Tibial nerve (tissue), 4 donors: ENCODE measurements at regions not wholly inside any gene's neighbourhood (a gene's known extent, or its start where the extent isn't known, plus 50 kb on each side); places are given as distances from the start of the nearest gene placed in this dataset.

Source experiments
- DNase-seq, 2 donors: peaks; one replicate each; pipeline ENCODE4 v3.0.0-alpha.2; 2019; ENCODE audit warnings: low spot score in 2 of 2
- H3K27ac ChIP-seq, 4 donors: fragments of 200-600 bp; sonication (generic) in 3 of 4; one replicate each; pipeline ENCODE4 v1.5.1; 2017 to 2019; ENCODE audit warnings: mild to moderate bottlenecking in 1 of 4
- H3K27me3 ChIP-seq, 2 donors: fragments of 200-600 bp; sonication (generic) in 1 of 2; one replicate each; pipeline versions ENCODE4 v1.5.1 to v1.6.0; 2017 to 2019
- H3K36me3 ChIP-seq, 3 donors: fragments of 200-600 bp; sonication (generic); one replicate each; pipeline ENCODE4 v1.5.1; 2018 to 2019
- H3K4me1 ChIP-seq, 4 donors: fragments of 200-600 bp; sonication (generic) in 3 of 4; one replicate each; pipeline ENCODE4 v1.5.1; 2017 to 2019
- H3K4me3 ChIP-seq, 4 donors: fragments of 200-600 bp; sonication (generic) in 3 of 4; one replicate each; pipeline ENCODE4 v1.5.1; 2017 to 2019; ENCODE audit warnings: mild to moderate bottlenecking in 1 of 4, moderate library complexity in 1 of 4
- H3K9me3 ChIP-seq, 4 donors: fragments of 200-600 bp; sonication (generic) in 3 of 4; one replicate each; pipeline ENCODE4 v1.5.1; 2017 to 2019
- CTCF ChIP-seq, 5 experiments: fragments of 200-600 bp in 3 of 5; fragments of 450-650 bp in 2 of 5; sonication (generic) in 3 of 5; IDR thresholded peaks; one replicate each; pipeline ENCODE4 v1.5.1; 2016 to 2019; ENCODE audit warnings: antibody characterized with exemption in 5 of 5, mild to moderate bottlenecking in 3 of 5, moderate library complexity in 2 of 5
- EP300 ChIP-seq, 2 donors: sonication (generic); formaldehyde crosslinking; IDR thresholded peaks; one replicate each; pipeline ENCODE4 v1.6.1; 2017; ENCODE audit warnings: antibody characterized with exemption in 2 of 2, mild to moderate bottlenecking in 1 of 2
- POLR2A ChIP-seq, 2 donors: fragments of 450-650 bp; IDR thresholded peaks; one replicate each; pipeline ENCODE4 v1.6.1; 2017; ENCODE audit warnings: antibody characterized with exemption in 2 of 2, mild to moderate bottlenecking in 2 of 2, moderate library complexity in 2 of 2
- WGBS, 2 donors: methylation state at CpG; one replicate each; pipeline ENCODE4 v1.1.5; 2018; 5-methylcytosine and 5-hydroxymethylcytosine counted together

DNA sequence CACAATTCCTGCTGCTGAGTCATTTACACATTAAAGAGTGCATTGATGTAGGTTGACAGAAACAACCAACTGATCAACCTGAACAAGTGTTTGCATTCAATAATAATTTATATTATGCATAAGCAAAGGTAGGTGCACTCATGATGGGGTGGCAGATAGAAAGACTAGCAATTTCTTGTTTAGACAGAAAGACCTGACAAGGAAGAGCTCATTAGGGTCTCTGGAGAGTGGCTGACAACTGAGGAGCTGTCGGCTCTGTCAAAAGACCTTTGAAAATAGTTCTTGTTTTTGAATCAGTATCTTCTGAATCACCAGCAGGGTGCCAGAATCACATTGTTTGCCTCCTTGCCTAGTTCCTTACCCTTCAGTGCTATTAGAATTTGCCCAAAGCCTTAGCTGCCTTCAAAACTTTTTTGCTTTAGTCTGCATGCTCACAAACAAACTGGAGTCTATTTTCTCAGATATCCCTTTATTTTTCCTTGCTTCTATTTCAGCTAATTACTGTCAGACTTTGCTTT lies 234.7 kb downstream of the BTG1 start:
- TF ChIP-seq CTCF (IDR thresholded peaks at IDR 0.05): no peak
- no peak for TF ChIP-seq EP300 (IDR thresholded peaks at IDR 0.05)
- TF ChIP-seq POLR2A (IDR thresholded peaks at IDR 0.05): no peak
- no peak for DNase-seq
- WGBS, 2 donors: 38 to 50% methylated on average over 1 of the region's 1 CpG
- no peaks in the 10 kb centered on the region for H3K27me3 ChIP-seq
- no peak overlapping the region for H3K4me3 ChIP-seq
- H3K36me3 ChIP-seq: no peaks in the 10 kb centered on the region
- H3K4me1 ChIP-seq: no peaks in the 10 kb centered on the region
- no peak overlapping the region for H3K27ac ChIP-seq
- H3K9me3 ChIP-seq: no peaks in the 10 kb centered on the region

- TF ChIP-seq POLR2A (IDR thresholded peaks at IDR 0.05) (no peak), EP300 (IDR thresholded peaks at IDR 0.05) (no peak), CTCF (IDR thresholded peaks at IDR 0.05) (no peak)
- H3K4me3 ChIP-seq: no peak overlapping the region
- no peaks in the 10 kb centered on the region for H3K9me3 ChIP-seq
- H3K4me1 ChIP-seq: no peaks in the 10 kb centered on the region
- DNase-seq: no peak
- H3K36me3 ChIP-seq: no peaks in the 10 kb centered on the region
- H3K27ac ChIP-seq: no peak overlapping the region
- H3K27me3 ChIP-seq: no peaks in the 10 kb centered on the region
Observed at GRCh38 chr12:91902860-91903683, 242.6 kb downstream of the BTG1 start.

GRCh38 chr12:91901381-91902074 lies 244.1 kb downstream of the BTG1 start:
- Histone ChIP-seq H3K9me3 (no peaks in the 10 kb centered on the region), H3K4me3 (no peak overlapping the region), H3K4me1 (no peaks in the 10 kb centered on the region), H3K36me3 (no peaks in the 10 kb centered on the region), H3K27ac (no peak overlapping the region), H3K27me3 (no peaks in the 10 kb centered on the region)
- no peak for TF ChIP-seq CTCF (IDR thresholded peaks at IDR 0.05)
- no peak for TF ChIP-seq EP300 (IDR thresholded peaks at IDR 0.05)
- TF ChIP-seq POLR2A (IDR thresholded peaks at IDR 0.05): no peak
- no peak for DNase-seq
- WGBS, 2 donors: 87 to 91% methylated on average over 3 of the region's 3 CpGs

- Histone ChIP-seq H3K27ac (no peak overlapping the region), H3K9me3 (no peaks in the 10 kb centered on the region), H3K27me3 (no peaks in the 10 kb centered on the region), H3K4me3 (no peak overlapping the region), H3K36me3 (no peaks in the 10 kb centered on the region), H3K4me1 (no peaks in the 10 kb centered on the region)
- TF ChIP-seq CTCF (IDR thresholded peaks at IDR 0.05): no peak
- no peak for TF ChIP-seq EP300 (IDR thresholded peaks at IDR 0.05)
- no peak for TF ChIP-seq POLR2A (IDR thresholded peaks at IDR 0.05)
- no peak for DNase-seq
Observed at GRCh38 chr12:91900971-91901370, 244.7 kb downstream of the BTG1 start.

GRCh38 chr12:91899056-91899455 lies 246.6 kb downstream of the BTG1 start:
- 77 to 86% methylated on average over 1 of the region's 1 CpG for WGBS, 2 donors
- TF ChIP-seq EP300 (IDR thresholded peaks at IDR 0.05): no peak
- TF ChIP-seq POLR2A (IDR thresholded peaks at IDR 0.05): no peak
- no peak for TF ChIP-seq CTCF (IDR thresholded peaks at IDR 0.05)
- Histone ChIP-seq H3K4me1 (no peaks in the 10 kb centered on the region), H3K9me3 (no peaks in the 10 kb centered on the region), H3K27ac (no peak overlapping the region), H3K36me3 (no peaks in the 10 kb centered on the region), H3K4me3 (no peak overlapping the region), H3K27me3 (no peaks in the 10 kb centered on the region)
- no peak for DNase-seq
